ENCODE measurements at regions not wholly inside any gene's neighbourhood (a gene's known extent, or its start where the extent isn't known, plus 50 kb on each side); places are given as distances from the start of the nearest gene placed in this dataset.

GRCh38 chr10:33461295-33461640 is 126.8 kb upstream of the NRP1 start:
- no peak overlapping the region for H3K27ac ChIP-seq (ENCODE audit: low read length in 2 of 2)
- Mint-ChIP-seq H3K4me3 (no peak overlapping the region), H3K27ac (no peak overlapping the region), H3K4me1 (no peaks in the 10 kb centered on the region), H3K27me3 (no peaks in the 10 kb centered on the region), H3K9me3 (ENCODE audit: insufficient read depth) (no peaks in the 10 kb centered on the region)
- H3K4me1 ChIP-seq (ENCODE audit: control insufficient read depth in 2 of 2, insufficient read depth in 2 of 2, low read length in 2 of 2), result no peaks in the 10 kb centered on the region
- no peaks in the 10 kb centered on the region for H3K36me3 ChIP-seq (replicated peaks in 1 of 2; ENCODE audit: control extremely low read depth in 1 of 2, control insufficient read depth in 1 of 2, extremely low read depth in 1 of 2, insufficient read depth in 2 of 2, low read length in 1 of 2)
- TF ChIP-seq EZH2 (IDR thresholded peaks at IDR 0.05; ENCODE audit: borderline replicate concordance, insufficient read depth, low read depth, low read length, poor library complexity, severe bottlenecking), result no peak
- no peak for TF ChIP-seq CTCF (IDR thresholded peaks at IDR 0.05)
- no peak overlapping the region for H3K4me3 ChIP-seq (ENCODE audit: control extremely low read depth in 1 of 5, extremely low read depth in 1 of 5, insufficient read depth in 1 of 5, low read depth in 2 of 5, low read length in 4 of 5)
- no peaks in the 10 kb centered on the region for H4K20me1 ChIP-seq (ENCODE audit: control insufficient read depth, insufficient read depth, low read length, poor library complexity, severe bottlenecking)
- CTCF ChIA-PET, result no interaction called here
- H3K27me3 ChIP-seq (replicated peaks in 1 of 4; ENCODE audit: control extremely low read depth in 1 of 4, control insufficient read depth in 3 of 4, insufficient read depth in 4 of 4, low read length in 3 of 4), result no peaks in the 10 kb centered on the region
- DNase-seq, result no peak
- no peak for ATAC-seq (ENCODE audit: low read depth)
- POLR2A ChIA-PET, result no interaction called here
- no peak overlapping the region for H3K9ac ChIP-seq (ENCODE audit: low read length)
- no peaks in the 10 kb centered on the region for H3K79me2 ChIP-seq (ENCODE audit: control insufficient read depth, insufficient read depth, low read length)
- intact Hi-C loops (cut with micrococcal nuclease), result no loop called here
- no peak overlapping the region for H3K4me2 ChIP-seq (replicated peaks; ENCODE audit: low read depth, low read length, poor library complexity, severe bottlenecking)
- H3K9me3 ChIP-seq (ENCODE audit: control extremely low read depth in 1 of 3, control insufficient read depth in 2 of 3, insufficient read depth in 1 of 3, low read length in 2 of 3), result no peaks in the 10 kb centered on the region
- WGBS (ENCODE audit: insufficient coverage), result 96% methylated on average over 2 of the region's 2 CpGs
- H2AFZ ChIP-seq (ENCODE audit: insufficient read depth, low read depth, low read length, poor library complexity, severe bottlenecking), result no peak overlapping the region

GRCh38 chr10:33460505-33461294 is 126.2 kb upstream of the NRP1 start:
- DNase-seq (no peak), ATAC-seq (ENCODE audit: low read depth) (no peak)
- Histone ChIP-seq H3K4me2 (replicated peaks; ENCODE audit: low read depth, low read length, poor library complexity, severe bottlenecking) (no peak overlapping the region), H3K4me1 (ENCODE audit: control insufficient read depth in 2 of 2, insufficient read depth in 2 of 2, low read length in 2 of 2) (no peaks in the 10 kb centered on the region), H3K79me2 (ENCODE audit: control insufficient read depth, insufficient read depth, low read length) (no peaks in the 10 kb centered on the region), H2AFZ (ENCODE audit: insufficient read depth, low read depth, low read length, poor library complexity, severe bottlenecking) (no peak overlapping the region), H3K9me3 (ENCODE audit: control extremely low read depth in 1 of 3, control insufficient read depth in 2 of 3, insufficient read depth in 1 of 3, low read length in 2 of 3) (no peaks in the 10 kb centered on the region), H3K27me3 (replicated peaks in 1 of 4; ENCODE audit: control extremely low read depth in 1 of 4, control insufficient read depth in 3 of 4, insufficient read depth in 4 of 4, low read length in 3 of 4) (no peaks in the 10 kb centered on the region), H3K4me3 (ENCODE audit: control extremely low read depth in 1 of 5, extremely low read depth in 1 of 5, insufficient read depth in 1 of 5, low read depth in 2 of 5, low read length in 4 of 5) (no peak overlapping the region), H3K36me3 (replicated peaks in 1 of 2; ENCODE audit: control extremely low read depth in 1 of 2, control insufficient read depth in 1 of 2, extremely low read depth in 1 of 2, insufficient read depth in 2 of 2, low read length in 1 of 2) (no peaks in the 10 kb centered on the region), H4K20me1 (ENCODE audit: control insufficient read depth, insufficient read depth, low read length, poor library complexity, severe bottlenecking) (no peaks in the 10 kb centered on the region), H3K27ac (ENCODE audit: low read length in 2 of 2) (no peak overlapping the region), H3K9ac (ENCODE audit: low read length) (no peak overlapping the region)
- ChIA-PET CTCF (no interaction called here), POLR2A (no interaction called here)
- intact Hi-C loops (cut with micrococcal nuclease), result no loop called here
- Mint-ChIP-seq H3K4me1 (no peaks in the 10 kb centered on the region), H3K4me3 (no peak overlapping the region), H3K27me3 (no peaks in the 10 kb centered on the region), H3K9me3 (ENCODE audit: insufficient read depth) (no peaks in the 10 kb centered on the region), H3K27ac (no peak overlapping the region)
- 83% methylated on average over 1 of the region's 5 CpGs for WGBS (ENCODE audit: insufficient coverage)
- TF ChIP-seq CTCF (IDR thresholded peaks at IDR 0.05), result no peak
- TF ChIP-seq EZH2 (IDR thresholded peaks at IDR 0.05; ENCODE audit: borderline replicate concordance, insufficient read depth, low read depth, low read length, poor library complexity, severe bottlenecking), result no peak

Measured in B cell (primary cell).